OCI-LY1 (cell line): ENCODE measurements at regions not wholly inside any gene's neighbourhood (a gene's known extent, or its start where the extent isn't known, plus 50 kb on each side); places are given as distances from the start of the nearest gene placed in this dataset.

ENCODE experiments used
- EZH2 ChIP-seq: fragments of 200-600 bp; sonication (generic), shearing (Covaris generic); IDR thresholded peaks from 2 replicates; pipeline ENCODE4 v1.8.0; 2017; ENCODE audit warnings: borderline replicate concordance, mixed run types, mild to moderate bottlenecking, antibody characterized with exemption, low read length, moderate library complexity, mixed read lengths
- TF ChIP-seq, protein P1 (sequence below): fragments of 200-600 bp; sonication (generic), shearing (Covaris generic); IDR thresholded peaks from 2 replicates; pipeline ENCODE4 v1.5.1; 2017; ENCODE audit warnings: mild to moderate bottlenecking, antibody characterized with exemption, low read length, moderate library complexity, mixed read lengths

DNA sequence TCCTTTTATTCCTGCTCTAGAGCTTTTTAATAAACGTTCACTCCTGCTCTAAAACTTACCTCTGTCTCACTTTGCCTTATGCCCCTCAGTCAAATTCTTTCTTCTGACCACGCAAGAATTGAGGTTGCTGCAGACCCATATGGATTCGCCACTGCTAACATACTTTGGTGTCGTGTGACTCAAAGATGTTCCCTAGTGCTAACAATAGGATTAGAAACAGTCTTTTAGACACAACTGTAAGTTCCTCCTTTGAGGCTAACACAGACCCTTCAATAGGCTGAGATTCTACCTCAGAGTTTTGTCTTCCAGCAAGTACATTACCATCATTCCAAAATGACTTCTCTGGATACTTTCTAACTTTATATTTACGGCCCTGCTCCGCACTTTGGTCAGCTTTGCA is 149.5 kb upstream of the COX10 start:
- TF ChIP-seq, protein P1, sequence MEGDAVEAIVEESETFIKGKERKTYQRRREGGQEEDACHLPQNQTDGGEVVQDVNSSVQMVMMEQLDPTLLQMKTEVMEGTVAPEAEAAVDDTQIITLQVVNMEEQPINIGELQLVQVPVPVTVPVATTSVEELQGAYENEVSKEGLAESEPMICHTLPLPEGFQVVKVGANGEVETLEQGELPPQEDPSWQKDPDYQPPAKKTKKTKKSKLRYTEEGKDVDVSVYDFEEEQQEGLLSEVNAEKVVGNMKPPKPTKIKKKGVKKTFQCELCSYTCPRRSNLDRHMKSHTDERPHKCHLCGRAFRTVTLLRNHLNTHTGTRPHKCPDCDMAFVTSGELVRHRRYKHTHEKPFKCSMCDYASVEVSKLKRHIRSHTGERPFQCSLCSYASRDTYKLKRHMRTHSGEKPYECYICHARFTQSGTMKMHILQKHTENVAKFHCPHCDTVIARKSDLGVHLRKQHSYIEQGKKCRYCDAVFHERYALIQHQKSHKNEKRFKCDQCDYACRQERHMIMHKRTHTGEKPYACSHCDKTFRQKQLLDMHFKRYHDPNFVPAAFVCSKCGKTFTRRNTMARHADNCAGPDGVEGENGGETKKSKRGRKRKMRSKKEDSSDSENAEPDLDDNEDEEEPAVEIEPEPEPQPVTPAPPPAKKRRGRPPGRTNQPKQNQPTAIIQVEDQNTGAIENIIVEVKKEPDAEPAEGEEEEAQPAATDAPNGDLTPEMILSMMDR, result no peak
- no peak for TF ChIP-seq EZH2
